DMS53 (cell line): ENCODE measurements at regions not wholly inside any gene's neighbourhood (a gene's known extent, or its start where the extent isn't known, plus 50 kb on each side); places are given as distances from the start of the nearest gene placed in this dataset.
"Not testable (repeated sequence)": the region's sequence is repeated elsewhere in the genome, so short reads cannot be mapped to it uniquely, and the experiment has no call there.

Experiments used
- DNase-seq: peaks from one replicate; lab custom pipeline; 2025; lab: John Stamatoyannopoulos, UW

DNA sequence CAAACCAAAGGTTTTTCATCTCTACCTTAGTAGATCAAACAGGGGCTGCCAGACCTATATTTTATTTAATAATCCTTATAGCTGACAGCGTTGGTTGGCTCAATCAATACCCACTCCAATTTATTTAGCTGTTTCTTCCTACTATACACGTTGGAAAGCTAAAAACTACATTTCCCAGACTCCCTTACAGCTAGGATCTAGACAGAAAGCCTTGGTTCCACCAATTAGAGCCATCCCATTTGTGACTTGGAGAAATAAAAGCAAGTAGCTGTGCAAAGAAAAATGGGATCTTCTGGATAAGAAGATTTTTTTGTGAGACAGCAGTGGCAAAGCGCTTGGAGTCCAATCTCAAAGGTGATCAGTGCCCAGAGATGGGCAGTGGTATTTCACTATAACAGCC lies 331.3 kb upstream of the MEIS1 start:
- DNase-seq: no peak

DNA sequence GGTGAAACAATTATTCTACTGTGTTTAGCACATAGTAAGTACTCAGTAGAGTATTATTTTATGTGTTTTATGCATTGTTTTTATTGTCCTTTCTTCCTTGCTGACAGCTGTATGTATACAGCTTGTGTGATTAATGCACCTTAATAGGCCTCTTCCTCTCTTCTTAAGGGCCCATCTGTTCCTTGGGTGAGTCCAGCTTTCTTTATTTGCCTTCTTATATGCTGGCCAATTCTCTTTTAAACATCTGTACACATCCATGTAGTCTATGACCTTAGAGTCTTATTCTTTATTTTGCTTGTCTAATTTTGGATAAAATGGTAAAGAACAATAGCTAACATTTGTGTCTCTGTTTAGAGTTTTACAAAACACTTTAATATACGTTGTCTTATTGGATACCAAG lies 333.7 kb upstream of the MEIS1 start:
- no peak for DNase-seq

GRCh38 chr2:66095820-66096345 lies 339.0 kb upstream of the MEIS1 start:
- DNase-seq: peak; percentile 11

DNA sequence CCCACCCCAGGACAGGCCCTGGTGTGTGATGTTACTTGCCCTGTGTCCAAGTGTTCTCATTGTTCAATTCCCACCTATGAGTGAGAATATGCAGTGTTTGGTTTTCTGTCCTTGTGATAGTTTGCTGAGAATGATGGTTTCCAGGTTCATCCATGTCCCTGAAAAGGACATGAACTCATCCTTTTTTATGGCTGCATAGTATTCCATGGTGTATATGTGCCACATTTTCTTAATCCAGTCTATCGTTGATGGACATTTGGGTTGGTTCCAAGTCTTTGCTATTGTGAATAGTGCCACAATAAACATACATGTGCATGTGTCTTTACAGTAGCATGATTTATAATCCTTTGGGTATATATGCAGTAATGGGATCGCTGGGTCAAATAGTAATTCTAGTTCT lies 340.2 kb upstream of the MEIS1 start:
- not testable (repeated sequence) for DNase-seq

- no peak for DNase-seq
Measured at GRCh38 chr2:66093371-66093770, 341.6 kb upstream of the MEIS1 start.

DNA sequence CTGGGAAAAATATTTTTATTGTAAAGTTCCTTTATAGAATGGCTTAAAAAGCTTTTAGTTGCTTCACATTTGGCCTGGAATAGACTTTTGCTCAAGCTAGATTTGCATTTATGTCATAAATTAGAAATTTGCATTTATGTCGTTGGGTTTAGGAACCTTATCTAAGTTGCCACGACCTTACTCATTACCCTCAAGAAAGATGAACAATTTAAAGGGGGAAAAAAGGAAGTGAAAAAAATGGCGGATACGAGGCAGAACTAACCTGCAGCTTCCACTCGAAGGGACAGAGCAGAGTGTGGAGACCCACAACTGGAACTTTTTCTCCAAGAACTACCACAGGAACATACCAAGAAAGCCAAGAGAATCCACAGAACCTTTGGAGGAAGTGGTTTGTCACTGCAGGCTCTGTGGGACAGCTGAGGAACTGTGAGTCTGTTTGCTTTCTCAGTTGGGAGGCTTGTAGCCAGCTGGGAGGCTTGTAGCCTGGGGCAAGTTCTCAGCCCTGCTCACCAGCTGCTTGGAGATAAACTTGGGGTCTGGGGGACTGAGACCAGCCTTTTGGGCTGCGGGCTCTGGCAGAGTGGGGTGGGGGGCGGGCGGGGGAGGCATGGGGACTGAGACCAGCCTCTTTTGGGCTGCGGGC lies 349.9 kb upstream of the MEIS1 start:
- no peak for DNase-seq

DNA sequence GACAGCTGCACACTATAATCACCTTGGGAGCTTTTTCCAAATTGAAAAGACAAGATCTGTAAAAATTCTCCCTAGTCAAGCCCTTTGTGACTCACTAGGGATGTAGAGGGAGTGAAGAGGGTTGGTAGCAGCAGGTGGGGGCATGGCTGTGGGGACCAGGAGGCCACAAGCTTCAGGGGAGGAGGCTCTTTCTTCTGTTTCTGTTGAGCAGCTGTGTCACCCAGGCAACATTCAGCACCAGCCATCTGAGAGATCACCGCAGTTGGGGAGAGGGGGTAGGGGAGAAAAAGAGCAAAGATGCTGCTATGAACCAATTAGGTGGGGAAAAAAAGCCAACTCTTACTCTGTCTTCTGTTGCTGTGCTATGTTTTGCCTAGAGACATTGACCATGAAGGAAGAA lies 352.3 kb upstream of the MEIS1 start:
- DNase-seq: no peak

GRCh38 chr2:66080127-66080526 lies 354.8 kb upstream of the MEIS1 start:
- no peak for DNase-seq

- no peak for DNase-seq
Measured at GRCh38 chr2:66073172-66073571, 361.8 kb upstream of the MEIS1 start.

GRCh38 chr2:66070721-66071602 lies 364.0 kb upstream of the MEIS1 start:
- no peak for DNase-seq

DNA sequence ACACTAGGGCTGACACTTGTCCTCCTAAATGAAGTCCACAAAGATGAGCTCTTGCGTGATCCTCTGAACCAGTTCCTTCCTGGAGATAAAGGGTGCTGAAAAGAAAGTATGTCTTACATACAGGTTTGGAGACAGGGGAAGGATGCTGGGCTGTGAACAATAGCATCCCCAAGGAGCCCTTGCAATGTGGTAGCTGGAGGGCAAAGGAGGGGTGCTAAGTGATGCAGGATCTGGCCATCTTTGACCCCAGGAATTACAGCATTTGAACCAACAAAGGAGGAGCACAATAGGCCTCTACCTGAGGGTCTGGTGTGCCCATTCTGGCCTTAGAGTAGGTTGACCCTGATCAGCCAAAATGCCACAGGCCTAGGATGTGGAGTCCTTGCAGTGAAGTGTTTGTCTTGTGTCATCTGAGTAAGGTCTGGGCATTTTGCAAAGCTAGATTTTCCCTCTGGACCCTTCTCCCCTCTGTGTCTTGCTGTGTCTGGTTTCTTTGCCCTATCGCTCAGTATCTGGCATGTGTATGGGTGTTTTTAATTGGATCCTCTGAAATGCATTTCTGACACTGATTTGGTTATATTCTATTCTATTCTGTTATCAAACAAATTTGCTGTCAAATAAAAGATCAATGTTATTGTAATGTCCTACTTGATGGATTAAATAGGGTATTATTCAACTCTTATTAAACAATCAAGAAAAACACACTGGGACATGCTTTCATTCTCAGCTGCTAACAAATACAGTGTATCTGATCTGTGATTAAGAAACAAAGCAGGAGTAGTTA lies 364.8 kb upstream of the MEIS1 start:
- DNase-seq: no peak

- DNase-seq: no peak
Measured at GRCh38 chr2:66066032-66066431, 368.9 kb upstream of the MEIS1 start.

- DNase-seq: no peak
Measured at GRCh38 chr2:66059332-66059731, 375.6 kb upstream of the MEIS1 start.

DNA sequence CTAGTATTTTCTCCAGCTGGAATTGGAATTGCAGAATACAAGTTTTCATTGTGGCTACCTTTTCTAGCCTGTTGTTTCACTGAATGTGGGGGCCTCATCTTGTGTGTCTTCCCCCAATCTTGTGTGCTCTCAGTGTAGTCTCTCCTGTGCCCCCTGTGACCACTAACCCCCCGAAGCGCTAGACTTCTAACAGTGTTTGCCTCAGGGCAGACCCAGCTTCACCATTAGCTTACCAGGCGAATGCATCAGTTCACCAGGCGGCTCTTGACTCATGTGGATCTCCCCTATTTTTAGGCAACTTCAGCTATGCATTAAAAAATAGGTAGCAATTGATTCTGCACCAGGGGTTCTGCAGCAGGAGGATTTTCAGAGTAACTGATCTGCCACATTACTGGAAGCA lies 376.2 kb upstream of the MEIS1 start:
- DNase-seq: no peak

- no peak for DNase-seq
Measured at GRCh38 chr2:66057844-66058243, 377.1 kb upstream of the MEIS1 start.

- DNase-seq: no peak
Measured at GRCh38 chr2:66050392-66050791, 384.5 kb upstream of the MEIS1 start.

- DNase-seq: no peak
Measured at GRCh38 chr2:66048667-66049066, 386.3 kb upstream of the MEIS1 start.

- DNase-seq: no peak
Measured at GRCh38 chr2:66041902-66042657, 392.8 kb upstream of the MEIS1 start.

GRCh38 chr2:66036948-66037347 lies 398.0 kb upstream of the MEIS1 start:
- no peak for DNase-seq

GRCh38 chr2:66034467-66034866 lies 400.5 kb upstream of the MEIS1 start:
- DNase-seq: no peak

- no peak for DNase-seq
Measured at GRCh38 chr2:66032226-66032775, 402.6 kb upstream of the MEIS1 start.
